GM21717 (cell line): ENCODE measurements at regions not wholly inside any gene's neighbourhood (a gene's known extent, or its start where the extent isn't known, plus 50 kb on each side); places are given as distances from the start of the nearest gene placed in this dataset.
"Not testable (repeated sequence)": the region's sequence is repeated elsewhere in the genome, so short reads cannot be mapped to it uniquely, and the experiment has no call there.

Source experiments
- ATAC-seq: cut with Tn5 transposase; IDR thresholded peaks from one replicate; pipeline ENCODE4 v1.9.1; 2021; ENCODE audit warnings: mild to moderate bottlenecking, moderate library complexity; ENCODE audit not compliant: unreplicated experiment

DNA sequence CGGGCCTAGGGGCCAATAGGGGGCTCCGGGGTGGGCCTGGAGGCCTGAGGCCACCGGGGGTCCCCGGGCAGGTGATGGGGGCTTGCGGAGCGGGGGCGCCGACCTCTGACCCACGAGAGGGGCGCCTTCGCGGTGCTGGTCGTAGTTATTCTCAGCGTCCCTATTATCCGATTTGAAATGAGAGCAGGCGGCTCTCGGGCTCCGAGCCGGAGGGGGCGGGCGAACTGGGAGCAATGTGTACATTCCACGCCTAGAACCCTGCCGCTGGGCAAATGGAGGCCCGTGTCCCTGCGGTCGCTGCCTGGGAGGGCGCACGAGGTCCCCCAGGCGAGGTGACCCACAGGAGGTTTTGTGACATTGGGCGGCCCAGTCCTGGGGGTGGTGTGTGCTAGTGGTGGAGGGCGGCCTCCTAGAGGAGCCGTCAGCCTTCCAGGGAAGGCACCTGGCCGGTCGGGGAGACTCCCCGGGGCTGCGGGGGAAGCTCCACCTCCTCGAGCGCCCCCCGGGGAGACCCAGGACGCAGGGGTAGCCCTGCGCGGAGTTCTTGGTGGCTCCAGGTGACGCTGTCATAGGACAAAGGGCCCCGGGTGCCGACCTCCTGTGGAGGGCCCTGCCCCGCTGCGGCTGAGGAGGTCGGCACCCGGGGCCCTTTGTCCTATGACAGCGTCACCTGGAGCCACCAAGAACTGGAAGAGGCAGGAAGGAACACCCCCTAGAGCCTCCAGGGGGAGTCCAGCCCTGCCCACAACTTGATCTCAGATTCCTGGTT lies 102.6 kb upstream of the PRKX start:
- peak; percentile 10 for ATAC-seq

- peak; percentile 22 for ATAC-seq
These were observed 98.2 kb upstream of the PRKX start for GRCh38 chrX:3811331-3812311.

- no peak for ATAC-seq
These were observed 94.5 kb upstream of the PRKX start for GRCh38 chrX:3807906-3808305.

DNA sequence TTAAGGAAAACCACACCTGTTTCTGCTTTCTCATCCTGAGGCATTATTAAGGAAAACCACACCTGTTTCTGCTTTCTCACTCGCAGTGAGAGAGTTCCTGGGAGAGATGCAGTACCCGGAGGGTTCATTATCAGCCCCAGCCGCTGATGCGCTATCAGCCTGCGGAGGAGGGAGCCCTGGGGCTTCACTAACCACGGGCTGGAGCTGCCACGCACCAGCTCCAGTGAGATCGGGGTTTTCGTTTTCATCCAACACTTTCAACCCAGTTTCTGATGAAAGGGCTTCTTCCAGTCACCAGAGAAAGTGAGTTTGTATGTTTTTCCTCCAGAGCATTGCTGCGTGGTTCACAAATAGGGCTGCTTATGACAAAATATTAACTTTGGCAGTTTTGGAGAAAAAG lies 93.2 kb upstream of the PRKX start:
- no peak for ATAC-seq

DNA sequence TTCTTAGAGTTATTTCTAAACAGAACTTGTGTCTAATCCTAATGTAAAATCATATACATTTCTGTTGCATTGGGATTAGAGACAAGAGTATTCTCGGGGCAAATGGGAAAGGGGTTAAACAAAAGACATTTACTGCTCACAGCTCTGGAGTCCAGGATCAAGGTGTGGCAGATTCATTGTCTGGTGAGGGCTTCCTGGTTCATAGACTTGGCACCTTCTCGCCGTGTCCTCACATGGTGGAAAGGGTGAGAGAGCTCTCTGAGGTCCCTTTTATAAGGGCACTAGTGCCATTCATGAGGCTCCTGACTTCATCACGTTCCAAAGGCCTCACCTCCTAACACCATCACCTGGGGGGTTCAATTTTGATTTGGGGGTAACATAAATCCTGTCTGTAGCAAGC lies 90.3 kb upstream of the PRKX start:
- ATAC-seq = no peak

- no peak for ATAC-seq
These were observed 89.9 kb upstream of the PRKX start for GRCh38 chrX:3803305-3803704.

GRCh38 chrX:3795411-3795810 lies 82.0 kb upstream of the PRKX start:
- not testable (repeated sequence) for ATAC-seq

DNA sequence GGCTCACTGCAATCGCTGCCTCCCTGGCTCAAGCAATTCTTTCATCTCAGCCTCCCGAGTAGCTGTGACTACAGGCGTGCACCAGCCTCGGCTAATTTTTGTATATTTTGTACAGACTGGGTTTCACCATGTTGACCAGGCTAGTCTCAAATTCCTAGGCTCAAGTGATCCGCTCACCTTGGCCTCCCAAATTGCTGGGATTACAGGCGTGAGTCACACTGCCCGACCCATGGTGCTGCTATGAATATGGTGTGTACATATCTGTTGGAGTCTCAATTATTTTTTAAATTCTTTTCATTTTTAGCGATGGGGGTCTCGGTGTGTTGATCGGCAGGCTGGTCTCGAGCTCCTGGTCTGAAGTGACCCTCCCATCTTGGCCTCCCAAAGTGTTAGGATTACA lies 78.0 kb upstream of the PRKX start:
- ATAC-seq = no peak

DNA sequence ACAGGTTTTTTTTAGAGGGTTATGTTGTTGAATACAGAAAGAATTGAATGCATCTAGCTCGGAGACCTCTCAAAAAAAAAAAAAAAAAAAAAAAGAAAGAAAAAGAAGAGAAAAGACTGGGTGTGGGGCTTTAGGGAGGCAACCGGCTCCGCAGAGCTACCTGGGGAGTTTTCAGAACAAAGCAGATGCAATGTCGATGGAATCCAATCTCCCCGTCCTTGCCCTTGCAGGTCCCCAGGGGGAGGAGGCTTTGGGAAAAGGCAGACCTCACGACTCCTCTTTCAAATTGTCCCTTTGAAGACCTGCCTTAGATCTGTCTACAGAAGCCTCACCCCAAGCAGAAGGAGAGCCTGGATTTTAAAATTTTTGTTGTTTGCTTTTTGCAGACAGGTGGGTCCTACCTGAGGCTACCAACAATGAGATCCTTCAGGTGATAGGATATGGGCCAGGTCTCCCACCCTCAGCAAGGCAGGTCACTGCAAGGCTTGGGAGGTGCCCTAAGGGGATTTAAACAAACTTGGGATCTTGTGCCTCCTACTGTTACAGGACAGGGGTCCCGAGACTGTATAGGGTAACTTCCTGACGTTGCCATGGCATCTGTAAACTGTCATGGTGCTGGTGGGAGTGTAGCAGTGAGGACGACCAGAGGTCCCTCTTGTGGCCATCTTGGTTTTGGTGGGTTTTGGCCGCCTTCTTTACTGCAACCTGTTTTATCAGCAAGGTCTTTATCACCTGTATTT lies 75.2 kb upstream of the PRKX start:
- ATAC-seq = no peak

GRCh38 chrX:3787856-3788255 lies 74.4 kb upstream of the PRKX start:
- no peak for ATAC-seq

DNA sequence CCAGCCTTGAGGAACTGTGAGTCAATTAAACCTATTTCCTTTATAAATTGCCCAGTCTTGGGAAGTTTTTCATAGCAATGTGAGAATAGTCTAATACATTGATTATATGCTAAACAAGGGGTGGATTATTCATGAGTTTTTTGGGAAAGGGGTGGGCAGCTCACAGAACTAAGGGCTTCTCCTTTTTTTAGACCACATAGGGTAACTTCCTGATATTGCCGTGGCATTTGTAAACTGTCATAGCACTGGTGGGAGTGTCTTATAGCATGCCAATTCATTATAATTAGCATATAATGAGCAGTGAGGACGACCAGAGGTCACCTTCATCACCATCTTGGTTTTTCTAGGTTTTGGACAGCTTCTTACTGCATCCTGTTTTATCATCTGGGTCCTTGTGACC lies 72.4 kb upstream of the PRKX start:
- ATAC-seq = not testable (repeated sequence)

GRCh38 chrX:3780564-3780963 lies 67.1 kb upstream of the PRKX start:
- no peak for ATAC-seq

GRCh38 chrX:3779546-3779945 lies 66.1 kb upstream of the PRKX start:
- no peak for ATAC-seq

DNA sequence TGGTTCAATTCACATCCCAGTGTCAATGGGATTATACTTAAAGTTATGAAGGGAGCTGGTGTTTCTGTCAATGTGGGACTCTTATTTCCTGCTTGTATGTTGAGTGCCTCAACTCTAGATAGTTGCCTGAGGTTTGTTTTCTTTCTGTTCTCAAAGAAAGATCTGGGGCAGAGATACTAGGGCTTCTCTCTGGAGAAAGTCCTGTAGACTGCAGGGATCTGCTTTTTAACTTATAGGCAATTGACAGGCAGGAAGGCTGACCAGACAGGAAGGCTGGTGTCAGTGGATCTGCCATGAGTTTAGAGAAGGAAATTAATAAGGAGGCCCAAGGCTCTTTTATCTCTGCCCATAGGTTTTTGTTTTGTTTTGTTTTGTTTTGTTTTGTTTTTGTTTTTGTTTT lies 64.0 kb upstream of the PRKX start:
- ATAC-seq = no peak

DNA sequence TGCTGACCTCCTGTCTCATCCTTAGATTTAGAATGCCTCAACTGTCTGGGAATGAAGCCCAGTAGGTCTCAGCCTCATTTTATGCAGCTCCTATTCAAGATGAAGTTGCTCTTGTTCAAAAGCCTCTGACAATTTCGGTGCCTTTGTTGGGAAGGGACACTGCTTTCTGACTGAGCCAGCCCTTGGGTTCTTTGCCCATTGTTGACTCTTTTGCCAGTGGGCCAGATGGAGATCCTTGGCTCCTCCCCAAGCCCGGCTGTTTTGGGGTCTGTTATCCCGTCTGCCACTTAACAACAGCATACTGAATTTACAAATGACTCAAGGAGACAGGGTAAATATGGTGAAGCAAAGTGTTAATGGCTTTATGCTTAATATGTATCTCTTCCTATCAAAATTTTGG lies 58.3 kb upstream of the PRKX start:
- ATAC-seq = no peak

DNA sequence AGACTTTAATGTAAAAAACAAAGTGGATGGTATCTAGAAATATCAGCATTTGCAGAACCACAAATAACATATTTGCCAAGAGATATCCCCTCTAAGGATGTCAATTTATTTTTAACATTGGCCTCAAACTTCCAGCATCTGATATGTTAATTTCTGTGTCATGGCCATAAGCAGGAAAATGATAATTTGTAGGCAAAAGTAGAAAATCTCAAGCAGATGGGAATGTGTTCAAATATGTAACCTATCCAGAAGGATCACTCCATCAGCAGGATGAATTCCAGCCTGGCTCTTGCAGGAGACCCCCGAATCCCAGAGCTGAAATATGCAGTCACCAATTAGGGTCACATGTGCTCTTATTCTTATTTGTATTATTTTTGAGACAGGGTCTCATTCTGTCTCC lies 55.4 kb upstream of the PRKX start:
- ATAC-seq = no peak
